MM.1S (cell line): ENCODE measurements at regions not wholly inside any gene's neighbourhood (a gene's known extent, or its start where the extent isn't known, plus 50 kb on each side); places are given as distances from the start of the nearest gene placed in this dataset.

ENCODE experiments used
- DNase-seq: peaks from one replicate; pipeline ENCODE4 v3.0.0-alpha.2; 2015
- H2AFZ ChIP-seq: fragments of 300-600 bp; sonication (generic); 2 replicates; pipeline ENCODE4 v1.6.0; 2016; ENCODE audit warnings: antibody characterized with exemption, low read length
- H3F3A ChIP-seq: fragments of 300-600 bp; sonication (generic); 2 replicates; pipeline ENCODE4 v1.6.1; 2016; ENCODE audit warnings: mild to moderate bottlenecking, antibody characterized with exemption, low read length, moderate library complexity, mixed read lengths; ENCODE audit not compliant: insufficient read depth
- H3K27ac ChIP-seq: fragments of 300-600 bp; sonication (generic); 2 replicates; pipeline ENCODE4 v1.5.1; 2016; ENCODE audit warnings: mild to moderate bottlenecking, low read length
- H3K27me3 ChIP-seq: fragments of 300-600 bp; sonication (generic); replicated peaks from 2 replicates; pipeline ENCODE4 v1.6.0; 2016; ENCODE audit warnings: low read length; ENCODE audit not compliant: insufficient read depth
- H3K36me3 ChIP-seq: fragments of 300-600 bp; sonication (generic); replicated peaks from 2 replicates; pipeline ENCODE4 v1.6.1; 2016; ENCODE audit warnings: mild to moderate bottlenecking, low read length, mixed read lengths; ENCODE audit not compliant: insufficient read depth
- H3K4me1 ChIP-seq: fragments of 300-600 bp; sonication (generic); 2 replicates; pipeline ENCODE4 v1.6.1; 2016; ENCODE audit warnings: low read length, mixed read lengths
- H3K4me2 ChIP-seq: fragments of 300-600 bp; sonication (generic); 2 replicates; pipeline ENCODE4 v1.6.0; 2016; ENCODE audit warnings: low read depth, low read length
- H3K4me3 ChIP-seq: fragments of 300-600 bp; sonication (generic); 2 replicates; pipeline ENCODE4 v1.5.1; 2016; ENCODE audit warnings: low read length, mixed read lengths
- H3K79me2 ChIP-seq: fragments of 300-600 bp; sonication (generic); 2 replicates; pipeline ENCODE4 v1.6.1; 2016; ENCODE audit warnings: mixed run types, low read length, mixed read lengths
- H3K9ac ChIP-seq: fragments of 300-600 bp; sonication (generic); 2 replicates; pipeline ENCODE4 v1.6.1; 2016; ENCODE audit warnings: low read length, mixed read lengths
- H3K9me2 ChIP-seq: fragments of 300-600 bp; sonication (generic); replicated peaks from 2 replicates; pipeline ENCODE4 v1.6.1; 2016; ENCODE audit warnings: mild to moderate bottlenecking, low read length, mixed read lengths; ENCODE audit not compliant: insufficient read depth
- H3K9me3 ChIP-seq: fragments of 300-600 bp; sonication (generic); replicated peaks from 2 replicates; pipeline ENCODE4 v1.6.1; 2016; ENCODE audit warnings: mild to moderate bottlenecking, low read length, mixed read lengths; ENCODE audit not compliant: insufficient read depth
- H4K20me1 ChIP-seq: fragments of 300-600 bp; sonication (generic); 2 replicates; pipeline ENCODE4 v1.6.1; 2016; ENCODE audit warnings: mild to moderate bottlenecking, low read length, moderate library complexity, mixed read lengths; ENCODE audit not compliant: insufficient read depth
- EZH2 ChIP-seq: fragments of 300-600 bp; sonication (generic); optimal IDR thresholded peaks from 2 replicates; pipeline ENCODE3; 2017; ENCODE audit warnings: low read depth, mild to moderate bottlenecking, antibody characterized with exemption, low read length, mixed read lengths
- EZH2phosphoT487 ChIP-seq: fragments of 300-600 bp; sonication (generic); IDR thresholded peaks from 2 replicates; pipeline ENCODE4 v1.6.1; 2018; ENCODE audit warnings: antibody characterized with exemption, low read length
- TF ChIP-seq, protein P1 (sequence below): fragments of 300-600 bp; sonication (generic); IDR thresholded peaks from 2 replicates; pipeline ENCODE4 v1.5.1; 2016; ENCODE audit warnings: antibody characterized with exemption, low read length, mixed read lengths

DNA sequence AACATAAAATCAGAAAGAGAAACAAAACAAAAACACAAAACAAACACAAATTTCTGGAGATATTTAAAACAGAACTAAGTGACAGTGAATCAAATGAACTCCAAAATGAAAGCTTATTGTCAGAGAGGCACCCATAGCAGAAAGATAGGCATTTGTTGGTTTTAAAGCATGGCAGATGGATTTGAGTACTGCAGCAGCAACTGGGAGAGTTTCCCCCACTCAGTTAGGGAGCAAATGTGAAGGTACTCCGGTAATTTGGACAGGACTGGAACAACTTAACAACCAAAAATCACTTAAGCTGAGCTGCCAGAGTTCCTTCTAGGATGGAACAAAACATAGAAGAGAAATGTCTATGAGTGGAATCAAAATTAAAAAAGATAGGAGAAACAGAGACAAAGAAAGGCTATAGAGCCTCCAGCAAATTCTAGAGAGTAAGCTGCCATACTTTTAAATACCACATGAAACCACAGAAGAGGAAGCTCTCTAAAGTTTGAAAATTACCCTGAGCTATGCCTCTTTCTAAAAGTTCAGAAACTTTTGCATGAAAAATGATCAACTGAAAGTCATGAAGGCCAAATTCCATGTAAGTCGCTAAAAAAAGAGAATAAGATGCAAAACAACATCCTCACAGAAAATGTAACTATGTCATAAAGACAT lies 1248.3 kb upstream of the USP15 start:
- no peaks in the 10 kb centered on the region for H3K9me2 ChIP-seq
- no peaks in the 10 kb centered on the region for H3K36me3 ChIP-seq
- no peaks in the 10 kb centered on the region for H4K20me1 ChIP-seq
- H2AFZ ChIP-seq = peak overlapping the region; percentile 40; the same call in 1 of the 2 replicates
- no peak for TF ChIP-seq EZH2
- TF ChIP-seq EZH2phosphoT487 = no peak
- TF ChIP-seq, protein P1, sequence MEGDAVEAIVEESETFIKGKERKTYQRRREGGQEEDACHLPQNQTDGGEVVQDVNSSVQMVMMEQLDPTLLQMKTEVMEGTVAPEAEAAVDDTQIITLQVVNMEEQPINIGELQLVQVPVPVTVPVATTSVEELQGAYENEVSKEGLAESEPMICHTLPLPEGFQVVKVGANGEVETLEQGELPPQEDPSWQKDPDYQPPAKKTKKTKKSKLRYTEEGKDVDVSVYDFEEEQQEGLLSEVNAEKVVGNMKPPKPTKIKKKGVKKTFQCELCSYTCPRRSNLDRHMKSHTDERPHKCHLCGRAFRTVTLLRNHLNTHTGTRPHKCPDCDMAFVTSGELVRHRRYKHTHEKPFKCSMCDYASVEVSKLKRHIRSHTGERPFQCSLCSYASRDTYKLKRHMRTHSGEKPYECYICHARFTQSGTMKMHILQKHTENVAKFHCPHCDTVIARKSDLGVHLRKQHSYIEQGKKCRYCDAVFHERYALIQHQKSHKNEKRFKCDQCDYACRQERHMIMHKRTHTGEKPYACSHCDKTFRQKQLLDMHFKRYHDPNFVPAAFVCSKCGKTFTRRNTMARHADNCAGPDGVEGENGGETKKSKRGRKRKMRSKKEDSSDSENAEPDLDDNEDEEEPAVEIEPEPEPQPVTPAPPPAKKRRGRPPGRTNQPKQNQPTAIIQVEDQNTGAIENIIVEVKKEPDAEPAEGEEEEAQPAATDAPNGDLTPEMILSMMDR = no peak
- no peaks in the 10 kb centered on the region for H3K9me3 ChIP-seq
- no peak overlapping the region for H3K4me3 ChIP-seq
- no peak overlapping the region for H3K9ac ChIP-seq
- peak overlapping the region; percentile 25; the same call in 1 of the 2 replicates for H3K4me2 ChIP-seq
- H3K79me2 ChIP-seq = no peaks in the 10 kb centered on the region
- peak; percentile 41 for DNase-seq
- H3K27ac ChIP-seq = peak overlapping the region; percentile 48; the same call in 1 of the 2 replicates
- H3K4me1 ChIP-seq = peaks cover 11% of the 10 kb centered on the region; the same call in 1 of the 2 replicates
- H3K27me3 ChIP-seq = no peaks in the 10 kb centered on the region
- no peaks in the 10 kb centered on the region; the same call in 1 of the 2 replicates for H3F3A ChIP-seq

DNA sequence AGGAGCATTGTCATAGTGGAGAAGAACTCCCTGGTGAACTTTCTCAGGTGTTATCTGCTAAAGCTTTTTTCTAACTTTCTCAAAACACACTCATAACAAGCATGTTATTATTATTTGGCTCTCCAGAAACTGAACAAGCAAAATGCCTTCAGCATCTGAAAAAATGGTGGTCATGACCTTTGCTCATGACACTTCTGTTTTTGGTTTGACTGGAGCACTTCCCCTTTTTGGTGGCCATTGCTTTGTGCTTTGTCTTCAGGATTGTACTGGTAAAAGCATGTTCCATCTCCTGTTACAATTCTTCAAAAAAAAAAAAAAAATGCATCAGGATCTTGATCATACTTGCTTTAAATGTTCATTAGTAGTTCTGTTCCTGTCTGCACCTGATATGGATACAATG lies 1241.6 kb upstream of the USP15 start:
- Histone ChIP-seq H3K9me3 (no peaks in the 10 kb centered on the region), H3K4me3 (no peak overlapping the region), H2AFZ (no peak overlapping the region), H3K9me2 (no peaks in the 10 kb centered on the region), H3K79me2 (no peaks in the 10 kb centered on the region), H3K4me1 (0 out of 2 replicates have a peak, but pooled peaks cover 3% of the 10 kb centered on the region), H3K36me3 (no peaks in the 10 kb centered on the region), H3K27me3 (no peaks in the 10 kb centered on the region), H4K20me1 (no peaks in the 10 kb centered on the region), H3K9ac (no peak overlapping the region), H3K27ac (no peak overlapping the region), H3K4me2 (no peak overlapping the region), H3F3A (no peaks in the 10 kb centered on the region)
- TF ChIP-seq EZH2phosphoT487 (no peak), EZH2 (no peak)
- TF ChIP-seq, protein P1 = no peak
- DNase-seq = peak; percentile 28

DNA sequence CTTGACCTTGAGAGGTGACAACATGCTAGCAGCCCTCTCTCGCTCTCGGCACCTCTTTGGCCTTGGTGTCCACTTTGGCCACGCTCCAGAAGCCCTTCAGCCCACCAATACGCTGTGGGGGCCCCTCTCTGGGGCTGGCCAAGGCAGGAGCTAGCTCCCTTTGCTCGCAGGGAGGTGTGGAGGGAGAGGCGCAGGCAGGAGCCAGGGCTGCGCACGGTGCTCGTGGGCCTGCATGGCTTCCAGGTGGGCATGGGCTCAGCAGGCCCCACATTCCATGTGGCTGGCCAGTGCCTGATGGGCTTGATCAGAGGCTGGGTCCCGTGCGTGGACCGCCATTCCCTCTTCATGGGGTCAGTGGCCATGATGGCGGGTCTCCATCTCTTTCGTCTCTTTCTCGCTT lies 1237.0 kb upstream of the USP15 start:
- H3K9me3 ChIP-seq = no peaks in the 10 kb centered on the region
- H2AFZ ChIP-seq = no peak overlapping the region
- H4K20me1 ChIP-seq = no peaks in the 10 kb centered on the region
- no peaks in the 10 kb centered on the region for H3K36me3 ChIP-seq
- H3K27ac ChIP-seq = no peak overlapping the region
- H3F3A ChIP-seq = no peaks in the 10 kb centered on the region
- H3K9me2 ChIP-seq = no peaks in the 10 kb centered on the region
- H3K4me1 ChIP-seq = 0 out of 2 replicates have a peak, but pooled peaks cover 3% of the 10 kb centered on the region
- no peak overlapping the region for H3K4me2 ChIP-seq
- H3K4me3 ChIP-seq = no peak overlapping the region
- no peak for DNase-seq
- TF ChIP-seq EZH2phosphoT487 (no peak), EZH2 (no peak)
- TF ChIP-seq, protein P1 = no peak
- H3K9ac ChIP-seq = no peak overlapping the region
- H3K79me2 ChIP-seq = no peaks in the 10 kb centered on the region
- H3K27me3 ChIP-seq = no peaks in the 10 kb centered on the region
